HG02884 (cell line): ENCODE measurements at regions not wholly inside any gene's neighbourhood (a gene's known extent, or its start where the extent isn't known, plus 50 kb on each side); places are given as distances from the start of the nearest gene placed in this dataset.
"Not testable (repeated sequence)": the region's sequence is repeated elsewhere in the genome, so short reads cannot be mapped to it uniquely, and the experiment has no call there.

ENCODE experiments used
- ATAC-seq: cut with Tn5 transposase; IDR thresholded peaks from one replicate; pipeline ENCODE4 v1.9.1; 2021; ENCODE audit warnings: mild to moderate bottlenecking, moderate library complexity; ENCODE audit not compliant: unreplicated experiment

GRCh38 chr14:87030197-87030596, 962.8 kb downstream of the GALC start:
- ATAC-seq, result no peak

GRCh38 chr14:87020106-87020505, 972.9 kb downstream of the GALC start:
- not testable (repeated sequence) for ATAC-seq

DNA sequence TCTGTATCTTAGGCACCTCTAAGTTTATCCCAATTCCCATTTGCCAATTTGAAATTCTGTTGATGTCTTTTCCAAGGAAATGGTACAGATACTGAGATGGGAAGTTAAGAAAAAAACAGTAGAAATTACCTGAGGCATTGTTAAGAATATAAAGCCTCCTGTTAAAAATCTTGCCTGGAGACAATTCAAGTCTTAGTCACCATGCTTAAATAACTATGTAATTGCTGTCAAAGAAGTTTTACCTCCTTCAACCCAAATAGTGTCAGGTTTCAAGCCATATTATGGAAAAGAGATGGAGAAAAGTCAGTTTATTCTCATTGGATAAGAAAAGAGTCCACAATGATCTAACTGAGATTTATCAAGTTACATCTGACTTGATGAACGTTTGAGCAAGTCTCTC, 974.7 kb downstream of the GALC start:
- ATAC-seq, result no peak

DNA sequence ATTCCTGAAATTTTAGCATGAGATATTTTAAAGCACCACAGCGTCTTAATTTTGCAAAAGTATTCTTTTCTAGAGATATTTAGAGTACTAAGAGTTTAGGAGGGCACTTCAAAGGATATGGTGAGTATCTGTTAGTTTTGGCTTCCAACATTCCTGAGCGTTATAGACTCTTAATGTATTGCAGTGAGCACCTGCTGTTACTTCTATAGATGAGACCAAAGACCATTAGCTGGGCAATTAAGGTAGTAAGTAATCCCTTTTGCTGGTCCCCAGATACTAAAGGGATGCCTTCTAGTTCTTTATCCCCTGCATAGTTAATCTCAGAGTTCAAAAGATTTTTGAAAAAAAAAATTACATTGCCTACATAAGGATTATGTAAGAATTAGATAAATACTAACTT, 975.6 kb downstream of the GALC start:
- ATAC-seq, result no peak

DNA sequence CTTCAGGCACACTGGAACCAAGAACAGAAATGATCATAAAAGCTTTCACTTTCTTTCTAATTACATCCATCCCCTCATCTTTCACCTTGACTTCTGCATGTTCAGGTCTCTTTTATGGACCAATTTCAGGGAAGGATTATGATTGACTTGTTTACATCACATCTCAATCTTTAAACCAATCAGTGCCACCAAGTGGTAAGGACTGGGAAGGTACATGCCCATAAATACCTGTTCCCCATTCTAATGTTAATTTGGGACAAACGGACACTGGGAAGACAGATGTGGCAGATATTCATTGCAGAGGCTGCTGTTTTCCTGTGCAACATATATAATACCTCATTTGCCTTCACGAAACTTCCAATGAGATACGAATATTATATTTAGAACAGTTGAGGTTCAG, 978.1 kb downstream of the GALC start:
- no peak for ATAC-seq

DNA sequence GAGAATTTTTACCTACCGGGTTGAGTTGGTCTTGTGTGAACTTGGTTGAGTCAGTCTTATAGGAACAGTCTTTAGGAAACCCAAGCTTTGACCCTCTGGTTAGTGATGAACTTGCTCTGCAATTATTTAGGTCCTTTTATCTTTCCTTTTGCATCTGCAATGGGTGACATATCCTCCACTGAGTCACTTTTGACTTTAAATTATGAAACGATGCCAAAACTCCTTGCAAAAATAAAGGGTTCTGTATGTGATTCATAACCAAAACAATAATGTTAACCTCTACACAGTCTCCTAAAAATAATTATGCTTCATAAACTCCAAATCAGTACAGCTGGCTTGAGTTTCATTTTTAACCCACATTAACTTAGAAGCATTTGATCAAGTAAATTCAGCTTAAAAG, 979.4 kb downstream of the GALC start:
- ATAC-seq, result no peak

DNA sequence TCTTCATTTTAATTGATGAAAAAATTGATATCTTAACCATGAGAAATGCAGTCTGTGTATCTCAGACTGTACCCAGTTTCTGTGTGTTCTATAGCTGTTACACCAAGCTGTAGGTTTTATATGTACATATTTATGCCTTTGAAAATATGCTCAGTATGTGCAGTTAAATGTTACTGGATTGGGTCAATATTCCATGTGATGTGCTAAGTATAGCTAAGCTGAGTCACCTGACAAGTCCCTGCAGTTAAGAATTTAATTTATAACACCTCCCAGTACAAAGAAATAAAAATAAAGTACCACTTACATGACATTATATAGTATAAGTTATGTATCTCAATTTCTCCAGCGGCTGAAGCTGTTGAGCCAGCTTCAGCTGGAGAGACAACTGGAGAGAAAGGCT, 984.0 kb downstream of the GALC start:
- no peak for ATAC-seq

- no peak for ATAC-seq
These were observed 987.7 kb downstream of the GALC start for GRCh38 chr14:87005280-87005679.

GRCh38 chr14:87002776-87003175, 990.2 kb downstream of the GALC start:
- ATAC-seq, result no peak

GRCh38 chr14:87001333-87001732, 991.6 kb downstream of the GALC start:
- no peak for ATAC-seq

DNA sequence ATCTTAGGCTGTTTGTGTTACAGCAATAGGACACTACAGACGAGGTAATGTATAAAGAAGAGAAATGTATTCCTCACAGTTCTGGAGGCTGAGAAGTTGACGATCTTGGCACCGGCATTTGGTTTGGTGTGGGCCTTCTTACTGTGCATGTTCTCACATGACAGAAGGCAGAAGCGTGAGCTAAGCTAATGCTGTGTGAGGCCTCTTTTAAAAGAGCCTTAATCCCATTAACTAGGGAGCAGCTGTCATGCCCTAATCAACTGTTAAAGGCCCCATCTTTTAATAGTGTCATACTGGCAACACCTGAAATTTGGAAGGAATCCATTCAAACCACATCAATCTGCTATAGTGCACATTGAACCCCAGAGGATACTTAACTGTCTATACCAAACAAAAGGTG, 992.9 kb downstream of the GALC start:
- ATAC-seq, result no peak

DNA sequence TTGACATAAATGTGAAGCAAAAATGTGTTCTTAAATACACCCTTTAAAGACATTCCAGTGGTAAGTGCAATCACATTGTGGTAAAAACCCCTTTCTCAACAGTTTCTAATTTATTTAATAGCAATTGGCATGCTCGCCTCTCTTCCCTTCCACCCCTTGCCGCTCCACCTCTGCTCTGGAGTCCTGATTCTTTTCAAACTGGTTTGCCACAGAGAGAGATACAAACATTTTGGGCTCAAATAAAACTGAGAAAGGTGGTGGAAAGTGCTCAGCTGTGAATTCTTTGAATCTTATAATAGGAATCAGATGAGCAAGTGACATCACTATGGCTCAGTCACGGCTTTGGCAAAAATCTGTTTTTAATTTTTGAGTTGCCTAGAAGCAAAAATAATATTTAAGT, 993.9 kb downstream of the GALC start:
- ATAC-seq, result no peak

GRCh38 chr14:86997271-86997670, 995.7 kb downstream of the GALC start:
- no peak for ATAC-seq

DNA sequence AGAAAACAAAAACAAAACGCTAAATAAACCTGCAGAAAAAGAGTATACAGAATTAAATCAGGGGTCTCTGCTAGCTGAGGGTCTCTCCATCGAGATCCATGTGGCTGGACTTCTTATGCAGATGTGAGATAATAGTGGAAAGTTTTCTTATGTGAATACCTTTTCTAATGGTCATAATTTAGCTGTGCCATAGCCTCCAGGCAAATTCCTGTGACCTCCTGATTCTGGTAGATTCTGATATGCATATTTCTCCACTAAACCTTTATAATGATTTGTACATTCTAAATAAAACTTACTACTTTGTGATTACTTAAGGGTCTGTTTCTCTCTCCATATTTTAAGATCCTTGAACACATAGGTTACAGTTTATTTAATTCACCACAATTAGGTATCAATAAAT, 1002.6 kb downstream of the GALC start:
- ATAC-seq, result no peak

- ATAC-seq, result no peak
These were observed 1003.7 kb downstream of the GALC start for GRCh38 chr14:86989285-86989684.

DNA sequence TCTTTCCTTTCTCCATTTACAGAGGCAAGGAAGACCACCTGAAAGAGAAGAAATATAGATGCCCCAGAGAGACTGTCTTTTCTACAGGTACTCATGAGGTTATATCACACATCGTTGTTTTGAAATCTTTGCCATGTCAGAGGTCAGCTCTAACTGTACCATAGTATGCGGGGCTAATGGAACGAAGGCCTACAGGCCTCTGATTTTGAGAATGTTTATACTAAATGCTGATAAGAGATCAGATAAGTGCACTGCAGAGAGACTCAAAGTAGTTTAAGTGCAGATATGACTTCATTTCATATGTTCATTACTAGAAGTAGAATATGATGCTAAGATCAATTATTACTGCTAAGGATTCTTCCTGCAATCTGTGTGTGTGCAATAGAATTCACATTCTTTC, 1005.0 kb downstream of the GALC start:
- no peak for ATAC-seq

DNA sequence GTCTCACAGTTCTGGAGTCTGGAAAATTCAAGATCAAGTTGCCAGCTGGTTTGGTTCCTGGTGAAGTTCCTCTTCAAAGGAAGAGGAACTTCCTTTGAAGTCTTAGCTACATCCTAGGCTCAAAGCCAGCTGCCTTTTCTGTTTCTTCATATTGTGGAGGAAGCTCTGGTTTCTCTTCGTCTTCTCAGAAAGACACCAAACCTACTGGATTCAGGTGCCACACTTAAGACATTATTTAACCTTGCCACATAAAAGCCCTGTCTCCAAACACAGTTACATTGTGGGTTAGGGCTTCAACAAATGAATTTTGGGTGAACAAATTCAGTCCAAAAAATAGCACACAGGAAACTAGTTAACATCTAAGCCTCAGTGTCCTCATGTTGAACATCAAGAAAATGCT, 1019.8 kb downstream of the GALC start:
- no peak for ATAC-seq

GRCh38 chr14:86971292-86971691, 1021.7 kb downstream of the GALC start:
- ATAC-seq, result no peak

DNA sequence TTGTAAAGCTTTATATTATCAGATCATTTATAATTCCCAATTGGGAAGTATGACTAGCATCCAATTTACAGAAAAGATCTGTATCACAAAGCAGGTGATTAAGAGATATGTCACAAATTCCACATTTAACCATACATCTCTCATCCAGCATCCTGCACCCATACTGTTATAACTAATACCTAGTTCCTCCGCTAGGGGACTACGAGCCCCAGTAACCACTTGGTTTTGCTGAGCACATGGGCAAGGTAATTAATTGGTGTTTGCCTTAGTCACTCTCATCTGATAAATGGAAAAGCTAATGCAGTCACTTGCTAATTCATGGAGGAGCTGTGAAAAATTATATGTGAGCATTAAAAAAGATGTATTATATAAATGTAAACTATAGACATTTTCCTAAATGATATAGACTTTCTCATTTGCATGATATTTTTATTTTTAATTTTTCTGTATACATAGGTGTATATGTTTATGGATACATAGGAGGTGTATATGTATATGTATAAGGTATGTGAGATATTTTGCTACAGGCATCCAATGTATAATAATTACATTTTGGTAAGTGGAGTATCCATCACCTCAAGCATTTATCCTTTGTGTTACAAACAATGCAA, 1031.8 kb downstream of the GALC start:
- no peak for ATAC-seq

DNA sequence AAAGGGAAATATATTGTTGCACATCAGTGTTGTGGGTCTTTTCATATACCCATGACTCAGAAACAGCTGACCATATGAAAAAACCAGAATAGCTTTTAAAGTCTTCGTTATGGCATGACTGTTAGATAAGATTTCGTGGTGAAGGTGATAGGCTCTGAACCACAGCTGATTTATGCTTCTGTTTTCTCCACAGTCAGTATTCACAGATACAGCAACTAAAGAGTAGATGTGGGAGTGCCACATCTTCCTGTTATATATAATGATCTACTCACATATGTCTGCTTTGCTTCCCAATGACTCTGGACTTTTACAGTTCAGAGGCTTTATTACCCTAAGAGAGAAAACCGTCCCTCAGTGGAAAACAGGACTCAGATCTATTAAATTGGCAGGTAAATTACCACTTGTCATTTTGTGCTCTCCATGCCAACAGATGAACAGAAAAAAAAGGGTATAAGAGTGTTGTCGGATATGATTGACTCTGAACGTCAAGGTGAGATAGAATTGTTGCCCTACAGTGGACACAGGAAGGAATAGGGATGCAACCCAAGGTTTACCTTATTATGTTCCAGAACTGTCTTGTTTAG, 1037.1 kb downstream of the GALC start:
- no peak for ATAC-seq

GRCh38 chr14:86954623-86955022, 1038.4 kb downstream of the GALC start:
- no peak for ATAC-seq

- ATAC-seq, result no peak
These were observed 1046.5 kb downstream of the GALC start for GRCh38 chr14:86946446-86946845.

- ATAC-seq, result no peak
These were observed 1048.5 kb downstream of the GALC start for GRCh38 chr14:86944434-86944833.
